Spleen (tissue), 11 donors: ENCODE measurements at regions not wholly inside any gene's neighbourhood (a gene's known extent, or its start where the extent isn't known, plus 50 kb on each side); places are given as distances from the start of the nearest gene placed in this dataset.

ENCODE experiments used
- DNase-seq: peaks from one replicate; pipeline ENCODE4 v3.0.0-alpha.2; 2020
- H3K27ac ChIP-seq, 8 donors: fragments of 200-600 bp; sonication (generic) in 7 of 8; 1 replicate in 4 of 8; 2 replicates in 4 of 8; pipeline versions ENCODE4 v1.5.0 to v1.8.0; 2016 to 2021; ENCODE audit warnings: inconsistent platforms in 4 of 8, mild to moderate bottlenecking in 4 of 8, moderate library complexity in 1 of 8
- H3K27me3 ChIP-seq, 7 donors: fragments of 200-600 bp; sonication (generic) in 6 of 7; replicated peaks in 1 of 7; 1 replicate in 4 of 7; 2 replicates in 3 of 7; pipeline versions ENCODE4 v1.5.0 to v1.8.0; 2016 to 2021; ENCODE audit warnings: inconsistent platforms in 3 of 7, mild to moderate bottlenecking in 1 of 7
- H3K36me3 ChIP-seq, 6 donors: fragments of 200-600 bp; sonication (generic) in 5 of 6; 1 replicate in 4 of 6; 2 replicates in 2 of 6; pipeline versions ENCODE4 v1.5.0 to v1.8.0; 2016 to 2021; ENCODE audit warnings: inconsistent platforms in 2 of 6
- H3K4me1 ChIP-seq, 6 donors: fragments of 200-600 bp; sonication (generic) in 5 of 6; 1 replicate in 3 of 6; 2 replicates in 3 of 6; pipeline versions ENCODE4 v1.5.0 to v1.8.0; 2016 to 2021; ENCODE audit warnings: inconsistent platforms in 3 of 6
- H3K4me3 ChIP-seq, 8 donors: fragments of 200-600 bp; sonication (generic) in 7 of 8; 1 replicate in 4 of 8; 2 replicates in 4 of 8; pipeline versions ENCODE4 v1.5.0 to v1.8.0; 2016 to 2021; ENCODE audit warnings: inconsistent platforms in 4 of 8, mild to moderate bottlenecking in 4 of 8, moderate library complexity in 2 of 8
- H3K9me3 ChIP-seq, 8 donors: fragments of 200-600 bp; sonication (generic) in 7 of 8; 1 replicate in 4 of 8; 2 replicates in 4 of 8; pipeline versions ENCODE4 v1.5.0 to v1.8.0; 2016 to 2021; ENCODE audit warnings: inconsistent platforms in 4 of 8
- CTCF ChIP-seq, 11 experiments: fragments of 200-600 bp in 7 of 11; fragments of 450-650 bp in 4 of 11; sonication (generic) in 4 of 11; IDR thresholded peaks in 8 of 11; conservative IDR thresholded peaks in 3 of 11; 1 replicate in 7 of 11; 2 replicates in 4 of 11; pipeline versions ENCODE4 v1.4.0 to v1.8.0; 2016 to 2021; ENCODE audit warnings: antibody characterized with exemption in 11 of 11, inconsistent platforms in 4 of 11, mild to moderate bottlenecking in 1 of 11
- POLR2A ChIP-seq, 3 donors: fragments of 450-650 bp; IDR thresholded peaks; one replicate each; pipeline ENCODE4 v1.5.1; 2017; ENCODE audit warnings: antibody characterized with exemption in 3 of 3, mild to moderate bottlenecking in 1 of 3
- POLR2AphosphoS5 ChIP-seq, 3 donors: sonication (generic); formaldehyde crosslinking; IDR thresholded peaks; one replicate each; pipeline ENCODE4 v1.5.1; 2017; ENCODE audit warnings: antibody characterized with exemption in 3 of 3
- WGBS, 5 donors: extraction: QIAGEN DNeasy Blood & Tissue Kit in 3 of 5; methylation state at CpG; one replicate each; pipeline versions ENCODE4 v1.1.5 to v1.1.7; 2013 to 2018; 5-methylcytosine and 5-hydroxymethylcytosine counted together
- intact Hi-C: fragments of 100-400 bp; cut with DNase I; formaldehyde crosslinking; loops from one replicate; pipeline ENCODE4 v1.15.0; 2023; ENCODE audit warnings: low total_unique reads
- donor health status: healthy with polysubstance abuse.
- donor health status: DM: no; HTN: no; CAD: no; lungs with moderate emphysema.
- donor health status: DM: no; HTN: no; CAD: no.
- donor health status: Bipolar disorder and iron deficiency.
- donor health status: healthy.
- donor health status: DM: no; HTN: no; CAD: no.
- donor health status: DM: yes; HTN: yes; CAD: no.

GRCh38 chr5:54651482-54652076 is 134.0 kb downstream of the SNX18 start:
- H3K9me3 ChIP-seq: no peaks in the 10 kb centered on the region
- DNase-seq: no peak
- H3K4me1 ChIP-seq: peaks cover 8 to 65% (median 22%) of the 10 kb centered on the region in 6 donors
- intact Hi-C loops: no loop called here
- H3K27ac ChIP-seq: no peak overlapping the region
- 63 to 89% (median 73%) methylated on average over 6 of the region's 6 CpGs for WGBS, 5 donors
- no peak overlapping the region for H3K4me3 ChIP-seq
- H3K27me3 ChIP-seq: no peaks in the 10 kb centered on the region
- H3K36me3 ChIP-seq: no peaks in the 10 kb centered on the region
- TF ChIP-seq POLR2AphosphoS5 (IDR thresholded peaks at IDR 0.05): no peak
- no peak for TF ChIP-seq POLR2A (IDR thresholded peaks at IDR 0.05)
- no peak for TF ChIP-seq CTCF (IDR thresholded peaks at IDR 0.05 in 8 of 11, conservative IDR thresholded peaks at IDR 0.05 in 3 of 11)

- Histone ChIP-seq H3K36me3 (no peaks in the 10 kb centered on the region), H3K4me1 (peaks cover 8 to 66% (median 41%) of the 10 kb centered on the region in 6 donors), H3K9me3 (no peaks in the 10 kb centered on the region), H3K27me3 (no peaks in the 10 kb centered on the region), H3K4me3 (no peak overlapping the region), H3K27ac (peak overlapping the region in 3 of 8 donors; percentile 87 to 93 (median 87))
- DNase-seq: peak; percentile 81
- WGBS, 5 donors: 89 to 99% (median 96%) methylated on average over 14 to 32 of the region's 32 CpGs
- no peak for TF ChIP-seq POLR2AphosphoS5 (IDR thresholded peaks at IDR 0.05)
- TF ChIP-seq CTCF (IDR thresholded peaks at IDR 0.05 in 8 of 11, conservative IDR thresholded peaks at IDR 0.05 in 3 of 11): no peak
- TF ChIP-seq POLR2A (IDR thresholded peaks at IDR 0.05): no peak
- intact Hi-C loops: loop anchor here (10.0 kb wide), 1 partner anchor 124 kb away; no protein-coding TSS in a partner anchor
Measured at GRCh38 chr5:54649041-54649504, 131.5 kb downstream of the SNX18 start.

GRCh38 chr5:54646356-54647101 is 129.0 kb downstream of the SNX18 start:
- Histone ChIP-seq H3K27ac (peak overlapping the region; percentile 74 to 93 (median 84)), H3K27me3 (no peaks in the 10 kb centered on the region), H3K36me3 (no peaks in the 10 kb centered on the region), H3K4me1 (peaks cover 8 to 62% (median 42%) of the 10 kb centered on the region in 6 donors), H3K4me3 (peak overlapping the region in 1 of 8 donors; percentile 52), H3K9me3 (no peaks in the 10 kb centered on the region)
- intact Hi-C loops: loop anchor here (10.0 kb wide), 1 partner anchor 122 kb away; no protein-coding TSS in a partner anchor
- DNase-seq: peak; percentile 94
- 10 to 20% (median 17%) methylated on average over 12 to 14 of the region's 14 CpGs for WGBS, 5 donors
- TF ChIP-seq POLR2AphosphoS5 (IDR thresholded peaks at IDR 0.05) (peak in 2 of 3 donors; percentile 74 to 78), POLR2A (IDR thresholded peaks at IDR 0.05) (peak in 1 of 3 donors; percentile 25), CTCF (IDR thresholded peaks at IDR 0.05 in 8 of 11, conservative IDR thresholded peaks at IDR 0.05 in 3 of 11) (peak in 3 of 11 experiments; percentile 14 to 18 (median 17))

- TF ChIP-seq CTCF (IDR thresholded peaks at IDR 0.05 in 8 of 11, conservative IDR thresholded peaks at IDR 0.05 in 3 of 11) (no peak), POLR2A (IDR thresholded peaks at IDR 0.05) (no peak), POLR2AphosphoS5 (IDR thresholded peaks at IDR 0.05) (no peak)
- Histone ChIP-seq H3K27me3 (no peaks in the 10 kb centered on the region), H3K4me1 (peaks cover 8 to 61% (median 41%) of the 10 kb centered on the region in 6 donors), H3K27ac (peak overlapping the region; percentile 74 to 93 (median 84)), H3K4me3 (peak overlapping the region in 1 of 8 donors; percentile 52), H3K36me3 (no peaks in the 10 kb centered on the region), H3K9me3 (no peaks in the 10 kb centered on the region)
- intact Hi-C loops: loop anchor here (10.0 kb wide), 1 partner anchor 121 kb away; no protein-coding TSS in a partner anchor
- 50 to 58% (median 56%) methylated on average over 2 of the region's 2 CpGs for WGBS, 5 donors
- DNase-seq: no peak
Measured at GRCh38 chr5:54645882-54646355, 128.4 kb downstream of the SNX18 start.
